HepG2 (cell line): ENCODE measurements at regions not wholly inside any gene's neighbourhood (a gene's known extent, or its start where the extent isn't known, plus 50 kb on each side); places are given as distances from the start of the nearest gene placed in this dataset.

ENCODE experiments used
- CBFB ChIP-seq: sonication (generic); formaldehyde crosslinking; IDR thresholded peaks from 2 replicates; pipeline ENCODE4 v1.4.0; 2020; ENCODE audit warnings: missing genetic modification reagents
- FOXK2 ChIP-seq: fragments of 450-650 bp; IDR thresholded peaks from 2 replicates; pipeline ENCODE4 v1.6.1; 2016
- GABPB1 ChIP-seq: IDR thresholded peaks from 2 replicates; pipeline ENCODE4 v1.6.1; 2016; ENCODE audit warnings: mild to moderate bottlenecking, missing genetic modification reagents, moderate library complexity, missing compliant biosample characterization
- GLI4 ChIP-seq: sonication (generic); formaldehyde crosslinking; IDR thresholded peaks from 2 replicates; pipeline ENCODE4 v1.5.1; 2020; ENCODE audit warnings: missing genetic modification reagents, mild to moderate bottlenecking, moderate library complexity, borderline replicate concordance
- HOXD1 ChIP-seq: sonication (generic); formaldehyde crosslinking; IDR thresholded peaks from 2 replicates; pipeline ENCODE4 v1.5.0; 2020; ENCODE audit warnings: missing genetic modification reagents
- KLF13 ChIP-seq: sonication (generic); formaldehyde crosslinking; IDR thresholded peaks from 2 replicates; pipeline ENCODE4 v1.4.0; 2020; ENCODE audit warnings: mild to moderate bottlenecking, missing genetic modification reagents
- POLR2A ChIP-seq, 2 experiments: IDR thresholded peaks; 2 replicates each; pipeline ENCODE4 v1.6.1; 2011; ENCODE audit warnings: low read depth in 2 of 2, low read length in 2 of 2, mild to moderate bottlenecking in 1 of 2, moderate library complexity in 1 of 2; ENCODE audit not compliant: insufficient read depth in 1 of 2
- POLR2AphosphoS5 ChIP-seq: IDR thresholded peaks from 2 replicates; pipeline ENCODE4 v1.6.1; 2012; ENCODE audit warnings: low read depth, low read length
- PRPF4 ChIP-seq: fragments of 200-400 bp; formaldehyde crosslinking; IDR thresholded peaks from 2 replicates; pipeline ENCODE4 v1.6.1; 2016; ENCODE audit warnings: low read length, low read depth; ENCODE audit not compliant: poor library complexity, severe bottlenecking
- SUZ12 ChIP-seq: fragments of 150-350 bp; IDR thresholded peaks from 2 replicates; pipeline ENCODE4 v1.6.1; 2014; ENCODE audit warnings: low read depth, low read length
- ZNF510 ChIP-seq: sonication (generic); formaldehyde crosslinking; IDR thresholded peaks from 2 replicates; pipeline ENCODE4 v1.4.0; 2020; ENCODE audit warnings: low read depth, mild to moderate bottlenecking, missing genetic modification reagents
- ZNF616 ChIP-seq: sonication (generic); formaldehyde crosslinking; IDR thresholded peaks from 2 replicates; pipeline ENCODE4 v1.5.0; 2020; ENCODE audit warnings: low read depth, mild to moderate bottlenecking, missing genetic modification reagents
- TF ChIP-seq, protein P1 (sequence below): sonication (generic); formaldehyde crosslinking; IDR thresholded peaks from 2 replicates; pipeline ENCODE4 v1.5.0; 2020; ENCODE audit warnings: mild to moderate bottlenecking, missing genetic modification reagents, moderate library complexity
- TF ChIP-seq, protein P2 (sequence below): sonication (generic); formaldehyde crosslinking; IDR thresholded peaks from 2 replicates; pipeline ENCODE4 v1.5.0; 2020; ENCODE audit warnings: mild to moderate bottlenecking, missing genetic modification reagents

DNA sequence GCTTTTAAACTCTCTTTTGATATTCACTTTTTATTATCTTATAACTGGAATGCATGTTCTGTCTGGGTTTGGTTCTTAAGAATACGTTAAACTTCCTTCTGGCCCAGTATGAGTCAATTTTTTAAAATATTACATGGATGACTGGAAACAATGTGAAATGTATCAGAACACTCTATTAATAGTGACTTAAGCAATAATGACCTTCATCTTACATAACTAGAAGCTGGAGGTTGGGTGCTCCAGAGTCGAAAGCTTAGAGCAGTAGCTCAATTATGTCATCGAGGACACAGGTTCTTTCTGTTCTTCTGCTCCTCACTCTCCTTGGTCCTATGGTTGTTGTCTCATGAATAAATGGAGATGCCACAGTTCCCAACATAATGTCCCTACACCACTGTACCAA lies 91.6 kb upstream of the FOXD3 start:
- TF ChIP-seq, protein P1, sequence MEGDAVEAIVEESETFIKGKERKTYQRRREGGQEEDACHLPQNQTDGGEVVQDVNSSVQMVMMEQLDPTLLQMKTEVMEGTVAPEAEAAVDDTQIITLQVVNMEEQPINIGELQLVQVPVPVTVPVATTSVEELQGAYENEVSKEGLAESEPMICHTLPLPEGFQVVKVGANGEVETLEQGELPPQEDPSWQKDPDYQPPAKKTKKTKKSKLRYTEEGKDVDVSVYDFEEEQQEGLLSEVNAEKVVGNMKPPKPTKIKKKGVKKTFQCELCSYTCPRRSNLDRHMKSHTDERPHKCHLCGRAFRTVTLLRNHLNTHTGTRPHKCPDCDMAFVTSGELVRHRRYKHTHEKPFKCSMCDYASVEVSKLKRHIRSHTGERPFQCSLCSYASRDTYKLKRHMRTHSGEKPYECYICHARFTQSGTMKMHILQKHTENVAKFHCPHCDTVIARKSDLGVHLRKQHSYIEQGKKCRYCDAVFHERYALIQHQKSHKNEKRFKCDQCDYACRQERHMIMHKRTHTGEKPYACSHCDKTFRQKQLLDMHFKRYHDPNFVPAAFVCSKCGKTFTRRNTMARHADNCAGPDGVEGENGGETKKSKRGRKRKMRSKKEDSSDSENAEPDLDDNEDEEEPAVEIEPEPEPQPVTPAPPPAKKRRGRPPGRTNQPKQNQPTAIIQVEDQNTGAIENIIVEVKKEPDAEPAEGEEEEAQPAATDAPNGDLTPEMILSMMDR = no peak
- TF ChIP-seq POLR2AphosphoS5 = no peak
- TF ChIP-seq, protein P2, sequence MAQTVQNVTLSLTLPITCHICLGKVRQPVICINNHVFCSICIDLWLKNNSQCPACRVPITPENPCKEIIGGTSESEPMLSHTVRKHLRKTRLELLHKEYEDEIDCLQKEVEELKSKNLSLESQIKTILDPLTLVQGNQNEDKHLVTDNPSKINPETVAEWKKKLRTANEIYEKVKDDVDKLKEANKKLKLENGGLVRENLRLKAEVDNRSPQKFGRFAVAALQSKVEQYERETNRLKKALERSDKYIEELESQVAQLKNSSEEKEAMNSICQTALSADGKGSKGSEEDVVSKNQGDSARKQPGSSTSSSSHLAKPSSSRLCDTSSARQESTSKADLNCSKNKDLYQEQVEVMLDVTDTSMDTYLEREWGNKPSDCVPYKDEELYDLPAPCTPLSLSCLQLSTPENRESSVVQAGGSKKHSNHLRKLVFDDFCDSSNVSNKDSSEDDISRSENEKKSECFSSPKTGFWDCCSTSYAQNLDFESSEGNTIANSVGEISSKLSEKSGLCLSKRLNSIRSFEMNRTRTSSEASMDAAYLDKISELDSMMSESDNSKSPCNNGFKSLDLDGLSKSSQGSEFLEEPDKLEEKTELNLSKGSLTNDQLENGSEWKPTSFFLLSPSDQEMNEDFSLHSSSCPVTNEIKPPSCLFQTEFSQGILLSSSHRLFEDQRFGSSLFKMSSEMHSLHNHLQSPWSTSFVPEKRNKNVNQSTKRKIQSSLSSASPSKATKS = no peak
- TF ChIP-seq KLF13 (CRISPR knock-in tag) = no peak
- no peak for TF ChIP-seq GABPB1 (CRISPR knock-in tag)
- TF ChIP-seq FOXK2 = no peak
- no peak for TF ChIP-seq POLR2A (IDR thresholded peaks at IDR 0.05; ENCODE audit: insufficient read depth in 1 of 2, low read depth in 2 of 2, low read length in 2 of 2)
- TF ChIP-seq ZNF510 = no peak
- no peak for TF ChIP-seq CBFB (CRISPR knock-in tag)
- TF ChIP-seq PRPF4 = no peak
- no peak for TF ChIP-seq GLI4 (CRISPR knock-in tag)
- TF ChIP-seq SUZ12 = no peak
- no peak for TF ChIP-seq ZNF616
- TF ChIP-seq HOXD1 (CRISPR knock-in tag) = no peak
